Adipocyte (in vitro differentiated cells): ENCODE measurements at regions not wholly inside any gene's neighbourhood (a gene's known extent, or its start where the extent isn't known, plus 50 kb on each side); places are given as distances from the start of the nearest gene placed in this dataset.
"Not testable (repeated sequence)": the region's sequence is repeated elsewhere in the genome, so short reads cannot be mapped to it uniquely, and the experiment has no call there.

Experiments
- DNase-seq: peaks from one replicate; pipeline ENCODE4 v3.0.0-alpha.2; 2015; ENCODE audit warnings: low read depth
- H3K27me3 ChIP-seq: replicated peaks from 2 replicates; pipeline ENCODE4 v1.7.0; 2013; ENCODE audit warnings: mild to moderate bottlenecking, low read length, moderate library complexity; ENCODE audit not compliant: control insufficient read depth, insufficient read depth
- H3K36me3 ChIP-seq: 2 replicates; pipeline ENCODE4 v1.7.0; 2013; ENCODE audit warnings: low read length, mild to moderate bottlenecking, moderate library complexity; ENCODE audit not compliant: control insufficient read depth, insufficient read depth, severe bottlenecking
- H3K4me1 ChIP-seq: 2 replicates; pipeline ENCODE4 v1.7.0; 2013; ENCODE audit warnings: mild to moderate bottlenecking, low read length, moderate library complexity; ENCODE audit not compliant: control insufficient read depth, insufficient read depth
- H3K4me3 ChIP-seq: 2 replicates; pipeline ENCODE4 v1.7.0; 2013; ENCODE audit warnings: mild to moderate bottlenecking, low read length, moderate library complexity
- H3K9ac ChIP-seq: 2 replicates; pipeline ENCODE4 v1.7.0; 2013; ENCODE audit warnings: mild to moderate bottlenecking, low read length, moderate library complexity
- H3K9me3 ChIP-seq: 2 replicates; pipeline ENCODE4 v1.7.0; 2013; ENCODE audit warnings: mild to moderate bottlenecking, low read length, moderate library complexity; ENCODE audit not compliant: control insufficient read depth

DNA sequence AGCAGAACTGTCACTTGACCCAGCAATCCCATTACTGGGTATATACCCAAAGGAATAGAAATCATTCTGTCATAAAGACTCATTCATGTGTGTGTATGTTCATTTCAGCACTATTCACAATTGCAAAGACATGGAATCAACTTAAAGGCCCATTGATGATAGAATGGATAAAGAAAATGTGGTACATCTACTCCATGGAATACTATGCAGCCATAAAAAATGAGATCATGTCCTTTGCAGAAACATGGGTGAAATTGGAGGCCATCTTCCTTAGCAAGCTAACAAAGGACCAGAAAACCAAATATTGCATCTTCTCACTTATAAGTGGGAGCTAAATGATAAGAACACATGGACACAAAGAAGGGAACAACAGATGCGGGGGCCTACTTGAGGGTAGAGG, 422.5 kb downstream of the HS3ST3B1 start:
- H3K9ac ChIP-seq, H3K9me3 ChIP-seq, DNase-seq, H3K27me3 ChIP-seq, H3K4me3 ChIP-seq, H3K36me3 ChIP-seq, H3K4me1 ChIP-seq: not testable (repeated sequence)

DNA sequence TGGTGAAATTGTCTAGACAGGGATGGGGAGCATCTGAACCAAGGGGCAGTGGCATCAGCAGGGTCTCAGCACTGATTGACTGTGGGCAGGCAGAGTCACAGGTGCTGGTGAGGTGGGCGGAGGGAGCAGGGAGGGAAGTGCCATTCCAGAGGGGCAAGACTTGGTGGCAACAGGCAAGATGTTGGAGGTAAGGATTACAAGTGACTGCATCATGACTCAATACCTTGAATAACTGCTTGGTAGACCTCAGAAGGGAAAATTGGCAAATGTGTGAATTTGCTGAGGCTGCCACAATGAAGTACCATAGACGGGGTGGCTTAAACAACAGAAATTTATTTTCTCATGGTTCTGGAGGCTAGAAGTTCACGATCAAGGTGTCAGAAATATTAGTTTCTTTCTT, 419.1 kb downstream of the HS3ST3B1 start:
- H3K4me1 ChIP-seq, result peaks cover 10% of the 10 kb centered on the region
- H3K4me3 ChIP-seq, result no peak overlapping the region
- no peak overlapping the region for H3K9ac ChIP-seq
- DNase-seq, result no peak
- no peaks in the 10 kb centered on the region for H3K36me3 ChIP-seq
- H3K27me3 ChIP-seq, result no peaks in the 10 kb centered on the region
- no peaks in the 10 kb centered on the region for H3K9me3 ChIP-seq

DNA sequence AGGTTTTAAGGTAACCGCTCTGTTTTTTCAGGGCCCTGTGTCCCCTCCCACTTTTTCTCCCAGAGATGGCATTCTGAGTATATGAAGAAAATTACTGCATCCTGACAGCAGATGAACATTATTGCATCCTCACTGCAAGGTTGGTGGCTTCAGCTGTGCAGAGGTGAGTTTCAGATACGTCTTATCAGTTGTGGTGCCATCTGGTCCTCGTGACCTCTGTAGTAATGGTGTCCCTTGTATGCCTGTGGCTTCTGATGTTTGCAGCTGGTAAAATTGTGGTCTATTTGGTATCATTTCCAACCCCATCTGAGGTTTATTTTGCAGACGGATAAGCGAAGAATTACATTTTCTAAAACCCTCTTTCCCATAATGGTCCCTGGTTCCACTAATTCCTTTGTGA, 417.0 kb downstream of the HS3ST3B1 start:
- no peaks in the 10 kb centered on the region for H3K9me3 ChIP-seq
- no peak overlapping the region for H3K4me3 ChIP-seq
- DNase-seq, result no peak
- H3K36me3 ChIP-seq, result no peaks in the 10 kb centered on the region
- no peak overlapping the region for H3K9ac ChIP-seq
- peaks cover 22% of the 10 kb centered on the region for H3K4me1 ChIP-seq
- H3K27me3 ChIP-seq, result no peaks in the 10 kb centered on the region

DNA sequence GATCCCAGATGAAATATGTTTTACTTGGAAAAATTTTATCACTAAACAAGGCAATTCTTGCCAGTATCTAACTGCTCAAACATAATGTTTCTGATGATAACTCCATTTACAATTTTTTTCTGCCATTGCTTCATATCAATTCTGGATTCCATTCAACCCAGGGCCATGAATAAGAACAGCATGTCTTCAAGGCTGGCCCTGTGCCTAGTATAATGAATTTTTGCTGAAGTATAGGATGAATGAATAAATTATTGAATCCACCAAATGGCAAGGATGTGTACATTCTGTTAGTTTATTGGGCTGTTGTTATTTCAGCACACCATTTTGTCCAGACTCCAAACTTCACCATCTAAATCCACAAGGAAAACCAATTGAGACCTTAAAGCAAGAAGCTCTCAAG, 414.7 kb downstream of the HS3ST3B1 start:
- H3K9me3 ChIP-seq, result no peaks in the 10 kb centered on the region
- H3K4me1 ChIP-seq, result peaks cover 33% of the 10 kb centered on the region
- H3K9ac ChIP-seq, result no peak overlapping the region
- no peak overlapping the region for H3K4me3 ChIP-seq
- H3K36me3 ChIP-seq, result no peaks in the 10 kb centered on the region
- no peak for DNase-seq
- no peaks in the 10 kb centered on the region for H3K27me3 ChIP-seq

DNA sequence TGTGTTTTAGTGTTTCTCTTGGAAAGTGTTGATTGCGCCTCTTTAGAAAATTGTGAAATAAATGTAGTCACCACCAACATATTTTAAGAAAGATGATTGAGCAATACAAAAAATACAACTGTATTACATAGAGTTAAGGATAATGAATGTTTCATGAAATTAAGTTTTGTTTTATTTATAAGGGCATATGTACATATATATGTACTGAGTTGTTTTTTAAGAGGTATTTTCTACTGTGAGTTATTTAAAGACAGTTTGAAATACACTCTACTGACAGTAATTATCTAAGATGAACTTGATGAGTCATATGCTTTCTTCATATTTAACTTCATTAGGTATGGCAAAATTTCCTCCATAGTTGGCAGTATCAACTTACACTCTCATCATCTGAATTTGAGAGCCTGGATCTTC, 411.7 kb downstream of the HS3ST3B1 start:
- H3K27me3 ChIP-seq, result no peaks in the 10 kb centered on the region
- H3K36me3 ChIP-seq, result no peaks in the 10 kb centered on the region
- peak overlapping the region; percentile 32 for H3K4me3 ChIP-seq
- H3K4me1 ChIP-seq, result peaks cover 33% of the 10 kb centered on the region
- peak; percentile 63 for DNase-seq
- no peaks in the 10 kb centered on the region for H3K9me3 ChIP-seq
- H3K9ac ChIP-seq, result no peak overlapping the region

GRCh38 chr17:14704121-14704520, 403.2 kb downstream of the HS3ST3B1 start:
- no peak overlapping the region for H3K4me3 ChIP-seq
- no peaks in the 10 kb centered on the region for H3K27me3 ChIP-seq
- DNase-seq, result no peak
- no peaks in the 10 kb centered on the region for H3K9me3 ChIP-seq
- H3K4me1 ChIP-seq, result no peaks in the 10 kb centered on the region
- H3K36me3 ChIP-seq, result no peaks in the 10 kb centered on the region
- H3K9ac ChIP-seq, result no peak overlapping the region

DNA sequence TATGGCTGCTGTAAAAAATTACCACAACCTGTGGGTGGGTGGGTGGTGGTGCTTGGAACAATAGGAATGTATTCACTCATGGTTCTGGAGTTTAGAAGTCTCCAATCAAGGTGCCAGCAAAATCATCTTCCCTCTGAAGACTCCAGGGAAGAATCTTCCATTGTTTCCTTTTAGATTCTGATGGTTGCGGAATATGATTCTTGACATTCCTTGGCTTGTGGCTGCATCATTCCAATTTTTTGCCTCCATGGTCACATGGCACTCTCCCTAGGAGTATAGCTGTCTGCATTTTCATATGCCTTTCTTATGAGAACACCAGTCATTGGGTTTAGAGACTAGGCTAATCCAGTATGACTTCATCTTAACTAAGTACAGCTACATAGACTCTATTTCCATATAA, 401.0 kb downstream of the HS3ST3B1 start:
- Histone ChIP-seq H3K36me3 (no peaks in the 10 kb centered on the region), H3K9me3 (no peaks in the 10 kb centered on the region), H3K27me3 (no peaks in the 10 kb centered on the region), H3K9ac (no peak overlapping the region), H3K4me1 (no peaks in the 10 kb centered on the region), H3K4me3 (no peak overlapping the region)
- DNase-seq, result no peak

- no peaks in the 10 kb centered on the region for H3K9me3 ChIP-seq
- no peaks in the 10 kb centered on the region for H3K36me3 ChIP-seq
- no peak overlapping the region for H3K4me3 ChIP-seq
- H3K4me1 ChIP-seq, result no peaks in the 10 kb centered on the region
- H3K27me3 ChIP-seq, result no peaks in the 10 kb centered on the region
- no peak for DNase-seq
- no peak overlapping the region for H3K9ac ChIP-seq
These were observed 398.8 kb downstream of the HS3ST3B1 start for GRCh38 chr17:14699574-14700185.

DNA sequence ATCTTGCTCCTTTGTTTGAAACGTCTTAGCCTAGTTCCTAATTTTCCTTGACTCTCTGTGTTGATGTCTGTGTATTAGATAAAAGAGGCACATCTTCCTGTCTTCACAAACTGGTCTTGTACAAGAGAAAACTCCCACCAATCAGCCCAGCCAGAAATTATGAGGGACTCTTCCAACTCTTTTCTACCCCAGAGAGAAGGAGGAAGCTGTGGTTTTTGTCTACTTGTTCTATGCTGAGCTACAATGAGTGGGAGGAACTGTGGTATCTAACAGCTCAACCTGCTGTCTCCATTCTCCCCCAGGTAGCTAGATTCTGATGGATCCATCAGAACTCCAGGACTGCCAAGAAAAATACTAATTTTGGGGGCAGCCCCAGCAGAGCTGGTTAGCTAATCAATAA, 392.5 kb downstream of the HS3ST3B1 start:
- Histone ChIP-seq H3K9me3 (peaks cover 25% of the 10 kb centered on the region), H3K4me1 (no peaks in the 10 kb centered on the region), H3K4me3 (no peak overlapping the region), H3K9ac (no peak overlapping the region), H3K27me3 (no peaks in the 10 kb centered on the region), H3K36me3 (no peaks in the 10 kb centered on the region)
- DNase-seq, result no peak

GRCh38 chr17:14690704-14691103, 389.8 kb downstream of the HS3ST3B1 start:
- no peak for DNase-seq
- no peak overlapping the region for H3K4me3 ChIP-seq
- H3K9ac ChIP-seq, result no peak overlapping the region
- no peaks in the 10 kb centered on the region for H3K4me1 ChIP-seq
- peaks cover 25% of the 10 kb centered on the region for H3K9me3 ChIP-seq
- no peaks in the 10 kb centered on the region for H3K27me3 ChIP-seq
- H3K36me3 ChIP-seq, result no peaks in the 10 kb centered on the region

DNA sequence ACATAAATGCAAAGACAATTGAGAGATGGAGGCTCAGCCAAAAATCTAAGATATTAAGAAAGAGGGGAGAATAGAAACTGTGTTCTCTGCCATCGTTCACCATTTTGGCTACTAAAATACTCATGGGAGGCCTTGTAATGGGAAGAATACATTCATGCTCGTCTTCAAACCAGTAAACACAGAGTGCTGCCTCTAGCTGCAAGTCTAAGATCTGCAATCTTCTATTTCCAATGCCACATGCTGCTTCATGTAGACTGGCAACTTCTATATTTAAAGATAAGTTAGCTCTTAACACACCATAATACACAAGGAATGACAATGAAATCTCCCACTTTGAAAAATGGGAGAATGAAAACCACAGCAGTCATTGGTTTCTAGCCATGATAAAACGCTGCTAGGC, 387.3 kb downstream of the HS3ST3B1 start:
- Histone ChIP-seq H3K4me3 (no peak overlapping the region), H3K27me3 (no peaks in the 10 kb centered on the region), H3K4me1 (no peaks in the 10 kb centered on the region), H3K9me3 (peaks cover 22% of the 10 kb centered on the region), H3K9ac (no peak overlapping the region), H3K36me3 (no peaks in the 10 kb centered on the region)
- DNase-seq, result no peak

DNA sequence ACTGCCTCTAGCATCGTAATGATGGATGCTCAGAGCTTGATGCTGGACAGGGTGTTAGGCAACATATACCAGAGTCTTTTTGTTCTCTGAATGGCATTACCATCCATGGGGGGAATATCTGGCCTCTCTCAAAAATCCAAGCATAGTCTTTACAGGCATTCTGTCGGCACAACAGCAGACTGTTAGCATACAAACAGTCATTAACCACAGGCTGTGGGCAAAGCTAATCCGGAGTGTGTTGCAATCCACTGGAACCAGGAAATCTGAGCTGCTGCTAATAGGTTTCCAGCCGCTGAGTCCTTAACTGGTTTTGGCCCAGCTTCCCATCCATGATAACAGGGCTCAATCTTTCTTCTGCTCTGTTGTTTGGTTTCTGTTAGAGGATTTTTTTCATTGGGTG, 371.9 kb downstream of the HS3ST3B1 start:
- peak; percentile 69 for DNase-seq
- H3K27me3 ChIP-seq, result peaks cover 6% of the 10 kb centered on the region
- peaks cover 9% of the 10 kb centered on the region for H3K4me1 ChIP-seq
- no peaks in the 10 kb centered on the region for H3K36me3 ChIP-seq
- no peak overlapping the region for H3K9ac ChIP-seq
- no peaks in the 10 kb centered on the region for H3K9me3 ChIP-seq
- H3K4me3 ChIP-seq, result no peak overlapping the region
